K562 (cell line): ENCODE measurements at regions not wholly inside any gene's neighbourhood (a gene's known extent, or its start where the extent isn't known, plus 50 kb on each side); places are given as distances from the start of the nearest gene placed in this dataset.

Source experiments
- YY1 ChIP-seq, 3 experiments: IDR thresholded peaks; 2 replicates each; pipeline ENCODE4 v1.6.1; 2011; ENCODE audit warnings: low read length in 2 of 3, mild to moderate bottlenecking in 2 of 3, moderate library complexity in 2 of 3, borderline replicate concordance in 1 of 3, control low read depth in 1 of 3, low read depth in 1 of 3; ENCODE audit not compliant: insufficient read depth in 3 of 3, insufficient replicate concordance in 2 of 3, control insufficient read depth in 1 of 3, insufficient read length in 1 of 3; ENCODE audit errors: extremely low read depth in 1 of 3
- TF ChIP-seq, protein P1 (sequence below): fragments of 450-650 bp; IDR thresholded peaks from one replicate; pipeline ENCODE4 v1.6.1; 2018; ENCODE audit warnings: mild to moderate bottlenecking, moderate library complexity; ENCODE audit not compliant: partially characterized antibody
- TF ChIP-seq, protein P2 (sequence below), 3 experiments: IDR thresholded peaks in 2 of 3; conservative IDR thresholded peaks in 1 of 3; 2 replicates each; pipeline ENCODE4 v1.5.1; 2011 to 2012; ENCODE audit warnings: low read length in 3 of 3, mild to moderate bottlenecking in 3 of 3, control low read depth in 2 of 3, improper control_type of control experiment in 1 of 3, inconsistent platforms in 1 of 3, low read depth in 1 of 3, mixed read lengths in 1 of 3, moderate library complexity in 1 of 3; ENCODE audit not compliant: insufficient read depth in 2 of 3

DNA sequence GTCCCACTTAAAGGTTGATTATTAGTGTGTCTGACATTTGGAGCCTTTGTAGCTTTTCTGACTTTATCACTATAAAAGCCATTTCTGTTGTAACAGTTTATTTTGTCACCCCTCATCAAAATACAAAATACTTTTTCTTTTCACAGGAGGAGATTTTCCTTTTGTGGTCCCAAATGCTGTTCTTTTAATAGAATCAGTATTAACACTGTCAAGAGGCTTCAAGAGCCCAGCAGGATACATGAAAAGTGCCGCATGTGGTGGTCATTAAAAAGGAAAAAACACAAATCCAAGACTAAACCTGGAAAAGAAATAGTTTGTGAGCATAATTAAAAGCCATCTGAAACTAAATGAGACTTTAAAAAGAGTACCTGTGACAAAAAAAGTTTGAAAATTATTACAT lies 515.7 kb downstream of the DCDC2C start:
- TF ChIP-seq, protein P1, sequence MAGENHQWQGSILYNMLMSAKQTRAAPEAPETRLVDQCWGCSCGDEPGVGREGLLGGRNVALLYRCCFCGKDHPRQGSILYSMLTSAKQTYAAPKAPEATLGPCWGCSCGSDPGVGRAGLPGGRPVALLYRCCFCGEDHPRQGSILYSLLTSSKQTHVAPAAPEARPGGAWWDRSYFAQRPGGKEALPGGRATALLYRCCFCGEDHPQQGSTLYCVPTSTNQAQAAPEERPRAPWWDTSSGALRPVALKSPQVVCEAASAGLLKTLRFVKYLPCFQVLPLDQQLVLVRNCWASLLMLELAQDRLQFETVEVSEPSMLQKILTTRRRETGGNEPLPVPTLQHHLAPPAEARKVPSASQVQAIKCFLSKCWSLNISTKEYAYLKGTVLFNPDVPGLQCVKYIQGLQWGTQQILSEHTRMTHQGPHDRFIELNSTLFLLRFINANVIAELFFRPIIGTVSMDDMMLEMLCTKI, result no peak
- TF ChIP-seq, protein P2, sequence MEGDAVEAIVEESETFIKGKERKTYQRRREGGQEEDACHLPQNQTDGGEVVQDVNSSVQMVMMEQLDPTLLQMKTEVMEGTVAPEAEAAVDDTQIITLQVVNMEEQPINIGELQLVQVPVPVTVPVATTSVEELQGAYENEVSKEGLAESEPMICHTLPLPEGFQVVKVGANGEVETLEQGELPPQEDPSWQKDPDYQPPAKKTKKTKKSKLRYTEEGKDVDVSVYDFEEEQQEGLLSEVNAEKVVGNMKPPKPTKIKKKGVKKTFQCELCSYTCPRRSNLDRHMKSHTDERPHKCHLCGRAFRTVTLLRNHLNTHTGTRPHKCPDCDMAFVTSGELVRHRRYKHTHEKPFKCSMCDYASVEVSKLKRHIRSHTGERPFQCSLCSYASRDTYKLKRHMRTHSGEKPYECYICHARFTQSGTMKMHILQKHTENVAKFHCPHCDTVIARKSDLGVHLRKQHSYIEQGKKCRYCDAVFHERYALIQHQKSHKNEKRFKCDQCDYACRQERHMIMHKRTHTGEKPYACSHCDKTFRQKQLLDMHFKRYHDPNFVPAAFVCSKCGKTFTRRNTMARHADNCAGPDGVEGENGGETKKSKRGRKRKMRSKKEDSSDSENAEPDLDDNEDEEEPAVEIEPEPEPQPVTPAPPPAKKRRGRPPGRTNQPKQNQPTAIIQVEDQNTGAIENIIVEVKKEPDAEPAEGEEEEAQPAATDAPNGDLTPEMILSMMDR (IDR thresholded peaks at IDR 0.05 in 2 of 3, conservative IDR thresholded peaks at IDR 0.05 in 1 of 3; ENCODE audit: insufficient read depth in 2 of 3, low read depth in 1 of 3, low read length in 3 of 3), result no peak
- no peak for TF ChIP-seq YY1 (IDR thresholded peaks at IDR 0.05; ENCODE audit: borderline replicate concordance in 1 of 3, control insufficient read depth in 1 of 3, extremely low read depth in 1 of 3, insufficient read depth in 3 of 3, insufficient read length in 1 of 3, insufficient replicate concordance in 2 of 3, low read depth in 1 of 3, low read length in 2 of 3)
